ENCODE measurements at regions not wholly inside any gene's neighbourhood (a gene's known extent, or its start where the extent isn't known, plus 50 kb on each side); places are given as distances from the start of the nearest gene placed in this dataset.

- no peaks in the 10 kb centered on the region for H3K27me3 ChIP-seq (ENCODE audit: control insufficient read depth, insufficient read depth, low read length)
- ChIA-PET CTCF (no interaction called here), POLR2A (no interaction called here)
- DNase-seq (ENCODE audit: low read depth), result no peak
- no peak overlapping the region for H3K4me3 ChIP-seq (ENCODE audit: low read depth, low read length)
- no peaks in the 10 kb centered on the region for H3K36me3 ChIP-seq (ENCODE audit: control insufficient read depth, insufficient read depth, low read length)
- TF ChIP-seq, protein P1, sequence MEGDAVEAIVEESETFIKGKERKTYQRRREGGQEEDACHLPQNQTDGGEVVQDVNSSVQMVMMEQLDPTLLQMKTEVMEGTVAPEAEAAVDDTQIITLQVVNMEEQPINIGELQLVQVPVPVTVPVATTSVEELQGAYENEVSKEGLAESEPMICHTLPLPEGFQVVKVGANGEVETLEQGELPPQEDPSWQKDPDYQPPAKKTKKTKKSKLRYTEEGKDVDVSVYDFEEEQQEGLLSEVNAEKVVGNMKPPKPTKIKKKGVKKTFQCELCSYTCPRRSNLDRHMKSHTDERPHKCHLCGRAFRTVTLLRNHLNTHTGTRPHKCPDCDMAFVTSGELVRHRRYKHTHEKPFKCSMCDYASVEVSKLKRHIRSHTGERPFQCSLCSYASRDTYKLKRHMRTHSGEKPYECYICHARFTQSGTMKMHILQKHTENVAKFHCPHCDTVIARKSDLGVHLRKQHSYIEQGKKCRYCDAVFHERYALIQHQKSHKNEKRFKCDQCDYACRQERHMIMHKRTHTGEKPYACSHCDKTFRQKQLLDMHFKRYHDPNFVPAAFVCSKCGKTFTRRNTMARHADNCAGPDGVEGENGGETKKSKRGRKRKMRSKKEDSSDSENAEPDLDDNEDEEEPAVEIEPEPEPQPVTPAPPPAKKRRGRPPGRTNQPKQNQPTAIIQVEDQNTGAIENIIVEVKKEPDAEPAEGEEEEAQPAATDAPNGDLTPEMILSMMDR (IDR thresholded peaks at IDR 0.05; ENCODE audit: insufficient read depth, low read depth, low read length), result no peak
Measured at GRCh38 chr16:52247737-52248136, 299.2 kb downstream of the TOX3 start.

DNA sequence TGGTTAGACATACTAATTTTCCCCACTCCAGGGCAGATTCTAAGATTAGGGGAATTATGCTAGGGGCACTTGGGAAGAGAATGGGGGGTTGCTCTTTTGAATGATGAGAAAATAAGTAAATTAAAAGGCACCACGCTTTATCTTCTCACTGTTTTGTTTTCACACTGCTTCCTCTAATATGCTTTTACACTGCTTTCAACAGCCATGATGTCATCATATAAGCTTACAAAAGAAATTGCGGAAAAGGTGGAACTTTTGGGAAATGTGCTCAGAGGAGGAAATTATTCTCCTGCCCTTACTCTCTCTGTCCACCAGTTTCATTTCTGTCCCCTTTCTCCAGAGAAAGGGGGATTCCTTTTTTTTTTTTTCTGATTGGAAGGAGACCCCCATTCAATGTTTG, 308.2 kb downstream of the TOX3 start:
- POLR2A ChIA-PET, result no interaction called here
- H3K27me3 ChIP-seq (ENCODE audit: control insufficient read depth, insufficient read depth, low read length), result no peaks in the 10 kb centered on the region

GRCh38 chr16:52237823-52238222, 309.1 kb downstream of the TOX3 start:
- H3K27me3 ChIP-seq (ENCODE audit: control insufficient read depth, insufficient read depth, low read length), result no peaks in the 10 kb centered on the region
- DNase-seq (ENCODE audit: low read depth), result no peak
- CTCF ChIA-PET, result no interaction called here
- H3K36me3 ChIP-seq (ENCODE audit: control insufficient read depth, insufficient read depth, low read length), result no peaks in the 10 kb centered on the region
- no peak overlapping the region for H3K4me3 ChIP-seq (ENCODE audit: low read depth, low read length)
- TF ChIP-seq, protein P1 (IDR thresholded peaks at IDR 0.05; ENCODE audit: insufficient read depth, low read depth, low read length), result no peak
- POLR2A ChIA-PET, result no interaction called here

More for the DNA sequence above, 308.2 kb downstream of the TOX3 start:
- TF ChIP-seq, protein P1 (IDR thresholded peaks at IDR 0.05; ENCODE audit: insufficient read depth, low read depth, low read length), result no peak
- Histone ChIP-seq H3K4me3 (ENCODE audit: low read depth, low read length) (no peak overlapping the region), H3K36me3 (ENCODE audit: control insufficient read depth, insufficient read depth, low read length) (no peaks in the 10 kb centered on the region)
- CTCF ChIA-PET, result no interaction called here
- no peak for DNase-seq (ENCODE audit: low read depth)

DNA sequence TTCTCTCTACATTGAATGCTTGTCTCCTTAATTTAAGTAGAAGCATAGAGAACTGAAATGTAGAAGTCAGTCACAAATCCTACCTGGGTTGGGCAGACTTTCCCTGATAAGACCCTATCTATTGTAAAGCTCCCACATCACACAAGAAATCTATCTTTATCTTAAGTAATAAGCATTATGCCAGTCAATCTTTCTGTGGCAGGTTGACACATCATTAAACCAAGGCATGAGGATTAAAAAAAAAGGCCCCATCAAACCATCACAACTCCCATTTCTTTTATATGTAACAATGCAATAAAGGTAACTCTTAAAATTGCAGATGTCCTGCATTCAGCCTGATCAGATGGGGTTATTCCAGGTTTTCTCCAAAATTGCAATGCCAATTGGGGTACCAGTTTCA, 311.8 kb downstream of the TOX3 start:
- H3K27me3 ChIP-seq (ENCODE audit: control insufficient read depth, insufficient read depth, low read length), result no peaks in the 10 kb centered on the region
- POLR2A ChIA-PET, result no interaction called here
- no peak for DNase-seq (ENCODE audit: low read depth)
- CTCF ChIA-PET, result no interaction called here
- H3K4me3 ChIP-seq (ENCODE audit: low read depth, low read length), result no peak overlapping the region
- TF ChIP-seq, protein P1 (IDR thresholded peaks at IDR 0.05; ENCODE audit: insufficient read depth, low read depth, low read length), result no peak
- no peaks in the 10 kb centered on the region for H3K36me3 ChIP-seq (ENCODE audit: control insufficient read depth, insufficient read depth, low read length)

GRCh38 chr16:52234626-52235025, 312.3 kb downstream of the TOX3 start:
- ChIA-PET POLR2A (no interaction called here), CTCF (no interaction called here)
- TF ChIP-seq, protein P1 (IDR thresholded peaks at IDR 0.05; ENCODE audit: insufficient read depth, low read depth, low read length), result no peak
- Histone ChIP-seq H3K4me3 (ENCODE audit: low read depth, low read length) (no peak overlapping the region), H3K27me3 (ENCODE audit: control insufficient read depth, insufficient read depth, low read length) (no peaks in the 10 kb centered on the region), H3K36me3 (ENCODE audit: control insufficient read depth, insufficient read depth, low read length) (no peaks in the 10 kb centered on the region)
- no peak for DNase-seq (ENCODE audit: low read depth)

Measured in BJ (cell line).